ENCODE measurements at regions not wholly inside any gene's neighbourhood (a gene's known extent, or its start where the extent isn't known, plus 50 kb on each side); places are given as distances from the start of the nearest gene placed in this dataset.

DNA sequence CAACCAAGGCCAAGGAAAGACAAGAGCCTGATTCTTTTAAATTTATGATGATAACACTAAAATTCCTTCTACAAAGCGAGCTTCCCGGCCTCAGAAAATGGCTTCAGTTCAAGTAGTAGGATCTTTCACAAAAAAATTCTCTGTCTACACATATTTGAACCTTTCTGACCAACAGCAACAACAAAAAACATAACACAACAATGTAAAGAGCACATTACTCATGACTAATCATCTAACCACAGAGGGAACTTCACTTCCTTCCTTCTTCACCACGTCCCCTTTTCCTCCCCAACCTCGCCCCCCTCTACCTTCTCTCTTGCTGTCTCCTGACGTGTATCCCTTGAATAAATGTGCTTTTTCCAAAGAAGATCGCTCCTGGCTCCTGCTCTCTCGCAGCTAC, 228.2 kb downstream of the MYLK4 start:
- WGBS, 2 experiments (ENCODE audit: insufficient coverage in 2 of 2), result 75 to 91% methylated on average over 5 to 6 of the region's 7 CpGs

DNA sequence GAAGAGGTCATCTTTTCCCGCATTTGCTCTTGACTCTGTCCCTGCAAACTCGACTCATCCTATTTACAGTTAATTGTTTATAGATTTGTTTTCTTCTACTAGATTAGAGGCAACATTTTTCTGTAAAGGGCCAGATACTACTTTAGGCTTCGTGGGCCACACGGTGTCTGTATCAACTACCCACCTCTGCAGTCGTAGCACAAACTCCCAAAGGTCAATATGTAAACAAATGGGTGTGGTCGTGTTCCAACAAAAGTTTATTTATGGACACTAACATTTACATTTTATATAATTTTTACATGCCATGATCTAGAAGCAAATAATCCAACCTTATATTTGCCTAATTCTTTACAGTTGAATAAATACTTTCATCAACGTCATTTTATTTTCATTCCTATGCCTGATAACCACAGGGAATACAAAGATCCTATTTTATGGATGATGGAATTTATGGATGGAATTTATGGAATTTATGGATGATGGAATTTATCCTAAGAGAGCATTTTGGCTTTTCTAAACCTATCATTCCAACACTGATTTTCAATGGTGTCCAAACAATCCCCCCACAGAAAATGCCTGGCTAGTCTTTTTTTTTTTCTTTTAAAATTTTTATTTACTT, 232.8 kb downstream of the MYLK4 start:
- 100% methylated on average over 3 of the region's 7 CpGs; no CpG with 5 or more reads in 1 of the 2 experiments for WGBS, 2 experiments (ENCODE audit: insufficient coverage in 2 of 2)
- peaks cover 8% of the 10 kb centered on the region for H3K4me1 ChIP-seq (ENCODE audit: control insufficient read depth, insufficient read depth, low read length, poor library complexity, severe bottlenecking)
- no peak overlapping the region for H3K27ac ChIP-seq (ENCODE audit: low read depth, low read length, severe bottlenecking)
- peaks cover 25% of the 10 kb centered on the region for H3K9me3 ChIP-seq (ENCODE audit: control insufficient read depth, low read length)
- no peaks in the 10 kb centered on the region for H3K36me3 ChIP-seq (ENCODE audit: control insufficient read depth, insufficient read depth, low read length)
- no peak overlapping the region for H3K4me3 ChIP-seq (ENCODE audit: extremely low read depth, insufficient read depth, low read length, poor library complexity, severe bottlenecking)

More for the DNA sequence above, 228.2 kb downstream of the MYLK4 start:
- Histone ChIP-seq H3K27ac (ENCODE audit: low read depth, low read length, severe bottlenecking) (peak overlapping the region; percentile 23), H3K9me3 (ENCODE audit: control insufficient read depth, low read length) (peaks cover 29% of the 10 kb centered on the region), H3K4me3 (ENCODE audit: extremely low read depth, insufficient read depth, low read length, poor library complexity, severe bottlenecking) (no peak overlapping the region), H3K4me1 (ENCODE audit: control insufficient read depth, insufficient read depth, low read length, poor library complexity, severe bottlenecking) (no peaks in the 10 kb centered on the region), H3K36me3 (ENCODE audit: control insufficient read depth, insufficient read depth, low read length) (no peaks in the 10 kb centered on the region)

DNA sequence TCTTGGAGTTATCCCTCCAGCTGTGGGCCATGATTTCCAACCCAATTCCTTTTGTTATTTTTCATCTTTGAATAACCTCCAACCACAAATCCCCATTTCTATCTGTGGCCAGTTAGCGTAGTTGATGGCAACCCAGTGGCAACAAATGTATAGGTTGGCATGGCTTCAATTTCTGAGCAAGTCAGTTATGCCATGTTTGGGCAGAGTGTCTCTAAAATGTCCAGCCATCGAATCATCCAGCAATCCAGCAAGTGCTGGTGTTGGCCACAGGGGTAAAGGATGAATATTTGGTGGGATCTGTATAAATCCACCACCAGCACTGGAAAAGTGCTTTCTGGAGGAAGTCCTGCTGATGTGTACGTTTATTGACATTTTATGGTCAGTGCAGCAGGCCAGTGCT, 233.3 kb downstream of the MYLK4 start:
- WGBS, 2 experiments (ENCODE audit: insufficient coverage in 2 of 2), result 90 to 100% methylated on average over 3 of the region's 3 CpGs
- peaks cover 25% of the 10 kb centered on the region for H3K9me3 ChIP-seq (ENCODE audit: control insufficient read depth, low read length)
- no peaks in the 10 kb centered on the region for H3K36me3 ChIP-seq (ENCODE audit: control insufficient read depth, insufficient read depth, low read length)
- no peak overlapping the region for H3K4me3 ChIP-seq (ENCODE audit: extremely low read depth, insufficient read depth, low read length, poor library complexity, severe bottlenecking)
- no peak overlapping the region for H3K27ac ChIP-seq (ENCODE audit: low read depth, low read length, severe bottlenecking)
- H3K4me1 ChIP-seq (ENCODE audit: control insufficient read depth, insufficient read depth, low read length, poor library complexity, severe bottlenecking), result peaks cover 8% of the 10 kb centered on the region

- WGBS, 2 experiments (ENCODE audit: insufficient coverage in 2 of 2), result 89 to 93% methylated on average over 3 to 4 of the region's 6 CpGs
Observed at GRCh38 chr6:2516059-2516458, 234.7 kb downstream of the MYLK4 start.

DNA sequence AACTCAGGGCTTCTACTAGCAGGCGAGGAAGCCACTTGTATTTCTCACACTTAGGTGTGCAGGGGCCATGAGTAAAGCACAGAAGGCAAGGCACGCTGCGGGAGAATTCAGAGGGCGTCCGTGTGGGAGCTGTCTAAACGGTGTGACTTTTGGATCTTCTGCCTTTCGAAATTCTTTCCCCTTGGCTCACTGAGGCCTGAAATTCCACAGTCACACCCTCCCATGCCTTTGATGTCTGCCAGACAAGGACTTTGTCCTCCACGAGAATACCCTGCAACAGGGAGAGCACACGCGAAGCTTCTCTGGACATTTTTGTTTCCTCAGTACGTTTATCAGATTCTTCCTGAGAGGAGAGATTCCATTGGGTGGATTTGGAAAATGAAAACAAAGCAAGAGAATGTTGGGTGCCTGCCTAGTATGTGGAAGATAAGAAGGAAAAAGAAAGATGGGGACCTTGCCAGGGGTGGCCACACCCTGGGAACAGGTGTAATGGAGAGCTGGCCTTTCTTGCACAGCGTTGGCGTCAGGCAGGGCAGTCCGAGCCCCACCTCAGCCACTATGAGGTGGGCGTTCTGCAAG, 235.7 kb downstream of the MYLK4 start:
- H3K9me3 ChIP-seq (ENCODE audit: control insufficient read depth, low read length), result peaks cover 16% of the 10 kb centered on the region
- peaks cover 8% of the 10 kb centered on the region for H3K4me1 ChIP-seq (ENCODE audit: control insufficient read depth, insufficient read depth, low read length, poor library complexity, severe bottlenecking)
- no peak overlapping the region for H3K4me3 ChIP-seq (ENCODE audit: extremely low read depth, insufficient read depth, low read length, poor library complexity, severe bottlenecking)
- no peak overlapping the region for H3K27ac ChIP-seq (ENCODE audit: low read depth, low read length, severe bottlenecking)
- 81 to 85% methylated on average over 14 of the region's 15 CpGs for WGBS, 2 experiments (ENCODE audit: insufficient coverage in 2 of 2)
- H3K36me3 ChIP-seq (ENCODE audit: control insufficient read depth, insufficient read depth, low read length), result no peaks in the 10 kb centered on the region

More at GRCh38 chr6:2516059-2516458, 234.7 kb downstream of the MYLK4 start:
- Histone ChIP-seq H3K4me3 (ENCODE audit: extremely low read depth, insufficient read depth, low read length, poor library complexity, severe bottlenecking) (no peak overlapping the region), H3K36me3 (ENCODE audit: control insufficient read depth, insufficient read depth, low read length) (no peaks in the 10 kb centered on the region), H3K27ac (ENCODE audit: low read depth, low read length, severe bottlenecking) (no peak overlapping the region), H3K9me3 (ENCODE audit: control insufficient read depth, low read length) (peaks cover 25% of the 10 kb centered on the region), H3K4me1 (ENCODE audit: control insufficient read depth, insufficient read depth, low read length, poor library complexity, severe bottlenecking) (peaks cover 8% of the 10 kb centered on the region)

GRCh38 chr6:2512802-2513201, 237.9 kb downstream of the MYLK4 start:
- Histone ChIP-seq H3K36me3 (ENCODE audit: control insufficient read depth, insufficient read depth, low read length) (no peaks in the 10 kb centered on the region), H3K4me3 (ENCODE audit: extremely low read depth, insufficient read depth, low read length, poor library complexity, severe bottlenecking) (no peak overlapping the region), H3K27ac (ENCODE audit: low read depth, low read length, severe bottlenecking) (no peak overlapping the region), H3K4me1 (ENCODE audit: control insufficient read depth, insufficient read depth, low read length, poor library complexity, severe bottlenecking) (peaks cover 8% of the 10 kb centered on the region), H3K9me3 (ENCODE audit: control insufficient read depth, low read length) (peaks cover 3% of the 10 kb centered on the region)
- WGBS, 2 experiments (ENCODE audit: insufficient coverage in 2 of 2), result 100% methylated on average over 1 of the region's 5 CpGs; no CpG with 5 or more reads in 1 of the 2 experiments

DNA sequence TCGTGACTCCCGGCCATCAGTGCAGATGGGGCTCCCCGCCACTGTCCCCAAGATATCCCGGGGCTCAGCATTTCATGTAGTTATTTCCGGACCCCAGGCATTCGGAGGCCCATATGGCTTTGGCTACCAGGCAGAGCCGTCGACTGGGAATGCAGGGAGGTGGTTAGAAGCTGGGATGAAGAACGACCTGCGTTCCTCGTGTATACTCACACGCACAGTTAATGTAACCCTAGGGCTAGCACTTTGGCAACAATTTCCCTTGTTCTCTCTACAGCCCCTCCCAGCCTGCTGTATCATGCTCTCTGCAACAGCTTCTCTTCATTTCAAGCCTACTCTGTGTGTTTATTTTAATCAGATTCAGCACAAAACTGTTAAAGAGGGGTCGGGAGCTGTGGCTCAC, 240.4 kb downstream of the MYLK4 start:
- H3K9me3 ChIP-seq (ENCODE audit: control insufficient read depth, low read length), result peaks cover 3% of the 10 kb centered on the region
- peaks cover 3% of the 10 kb centered on the region for H3K4me1 ChIP-seq (ENCODE audit: control insufficient read depth, insufficient read depth, low read length, poor library complexity, severe bottlenecking)
- no peaks in the 10 kb centered on the region for H3K36me3 ChIP-seq (ENCODE audit: control insufficient read depth, insufficient read depth, low read length)
- 88 to 93% methylated on average over 8 to 12 of the region's 13 CpGs for WGBS, 2 experiments (ENCODE audit: insufficient coverage in 2 of 2)
- H3K4me3 ChIP-seq (ENCODE audit: extremely low read depth, insufficient read depth, low read length, poor library complexity, severe bottlenecking), result no peak overlapping the region
- H3K27ac ChIP-seq (ENCODE audit: low read depth, low read length, severe bottlenecking), result no peak overlapping the region

DNA sequence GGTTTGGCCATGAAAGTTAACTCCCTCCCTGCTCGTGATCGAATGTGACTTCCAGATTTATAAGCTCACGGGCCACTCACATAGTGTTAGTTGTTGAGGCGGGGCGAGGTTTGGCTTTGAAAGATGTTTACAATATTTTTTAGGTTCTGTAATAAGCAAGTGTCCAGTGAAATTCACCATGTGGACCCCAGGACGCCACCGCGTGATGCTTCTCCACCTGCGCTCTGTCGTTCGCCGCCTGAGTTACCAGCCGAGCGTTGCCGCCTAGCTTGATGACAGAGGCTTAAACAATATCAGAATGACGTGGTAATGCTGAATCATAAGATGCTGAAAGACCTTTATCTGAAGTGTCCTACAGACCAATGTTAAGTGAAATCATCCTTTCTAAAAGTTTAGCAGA, 241.0 kb downstream of the MYLK4 start:
- Histone ChIP-seq H3K36me3 (ENCODE audit: control insufficient read depth, insufficient read depth, low read length) (no peaks in the 10 kb centered on the region), H3K4me1 (ENCODE audit: control insufficient read depth, insufficient read depth, low read length, poor library complexity, severe bottlenecking) (no peaks in the 10 kb centered on the region), H3K27ac (ENCODE audit: low read depth, low read length, severe bottlenecking) (no peak overlapping the region), H3K9me3 (ENCODE audit: control insufficient read depth, low read length) (peaks cover 3% of the 10 kb centered on the region), H3K4me3 (ENCODE audit: extremely low read depth, insufficient read depth, low read length, poor library complexity, severe bottlenecking) (no peak overlapping the region)
- 94 to 96% methylated on average over 14 to 16 of the region's 16 CpGs for WGBS, 2 experiments (ENCODE audit: insufficient coverage in 2 of 2)

DNA sequence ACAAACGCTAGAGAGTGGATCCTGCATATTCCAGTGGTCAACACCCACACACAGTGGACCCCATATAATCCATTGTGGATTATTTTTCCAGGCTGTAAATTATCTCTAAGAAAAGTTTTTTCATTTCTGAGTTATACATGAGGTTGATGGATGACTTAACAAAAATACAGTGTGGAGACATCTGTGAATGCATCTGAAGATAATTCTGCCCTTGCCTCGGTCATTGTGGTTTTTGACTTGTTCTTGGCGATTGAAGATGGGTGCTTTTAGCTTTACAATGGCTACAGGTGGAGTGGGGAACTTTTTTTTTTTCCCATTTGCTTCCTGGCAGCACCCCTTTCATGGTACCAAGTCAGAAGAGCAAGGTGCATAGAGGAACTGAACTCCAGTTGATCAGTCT, 242.7 kb downstream of the MYLK4 start:
- H3K4me3 ChIP-seq (ENCODE audit: extremely low read depth, insufficient read depth, low read length, poor library complexity, severe bottlenecking), result no peak overlapping the region
- H3K9me3 ChIP-seq (ENCODE audit: control insufficient read depth, low read length), result no peaks in the 10 kb centered on the region
- H3K36me3 ChIP-seq (ENCODE audit: control insufficient read depth, insufficient read depth, low read length), result no peaks in the 10 kb centered on the region
- H3K4me1 ChIP-seq (ENCODE audit: control insufficient read depth, insufficient read depth, low read length, poor library complexity, severe bottlenecking), result no peaks in the 10 kb centered on the region
- WGBS, 2 experiments (ENCODE audit: insufficient coverage in 2 of 2), result 80 to 100% methylated on average over 2 of the region's 3 CpGs
- H3K27ac ChIP-seq (ENCODE audit: low read depth, low read length, severe bottlenecking), result no peak overlapping the region

DNA sequence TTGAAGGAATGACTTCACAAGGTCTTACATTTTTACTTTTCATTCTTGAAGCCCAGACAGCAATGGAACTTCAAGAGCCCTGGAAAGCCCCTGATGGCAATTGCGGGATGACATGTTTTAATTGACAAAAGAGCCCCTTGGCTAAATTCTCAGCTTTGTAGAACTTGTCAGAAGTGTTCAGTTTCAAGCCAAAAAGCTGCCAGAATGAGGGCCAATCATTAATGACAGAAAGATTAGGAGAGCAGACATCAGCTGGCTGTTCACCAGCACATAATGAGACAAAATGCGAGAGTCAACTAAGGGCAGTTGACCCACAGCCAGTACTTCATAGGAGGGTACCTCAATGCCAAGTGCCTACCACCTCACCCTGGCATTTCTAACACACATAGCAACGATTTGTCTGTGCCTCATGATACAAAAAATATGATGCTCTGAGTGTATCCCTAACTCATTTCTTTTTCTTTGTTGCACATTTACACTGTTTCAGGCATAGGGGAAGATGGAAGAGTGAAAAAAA, 243.1 kb downstream of the MYLK4 start:
- Histone ChIP-seq H3K27ac (ENCODE audit: low read depth, low read length, severe bottlenecking) (no peak overlapping the region), H3K9me3 (ENCODE audit: control insufficient read depth, low read length) (no peaks in the 10 kb centered on the region), H3K4me1 (ENCODE audit: control insufficient read depth, insufficient read depth, low read length, poor library complexity, severe bottlenecking) (no peaks in the 10 kb centered on the region), H3K4me3 (ENCODE audit: extremely low read depth, insufficient read depth, low read length, poor library complexity, severe bottlenecking) (no peak overlapping the region), H3K36me3 (ENCODE audit: control insufficient read depth, insufficient read depth, low read length) (no peaks in the 10 kb centered on the region)
- 90 to 100% methylated on average over 2 of the region's 3 CpGs for WGBS, 2 experiments (ENCODE audit: insufficient coverage in 2 of 2)

DNA sequence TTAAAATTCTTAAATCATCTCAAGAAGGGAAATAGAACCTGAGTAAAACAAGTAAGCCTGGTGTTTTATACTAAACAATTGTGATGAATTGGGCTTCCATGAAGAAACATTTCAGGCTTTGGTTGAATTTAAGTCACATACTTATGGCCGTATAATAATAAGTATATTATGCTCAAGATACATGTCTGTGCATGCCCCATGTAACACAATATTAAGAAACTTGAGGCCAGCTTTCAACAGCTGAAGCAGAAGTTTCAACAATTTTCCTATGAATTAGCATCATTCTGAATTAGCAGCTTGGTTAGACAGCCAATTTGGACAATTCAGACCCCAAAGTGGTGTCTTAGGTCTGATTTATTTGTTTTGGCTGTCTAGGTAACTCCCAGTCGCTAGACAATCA, 243.7 kb downstream of the MYLK4 start:
- H3K4me1 ChIP-seq (ENCODE audit: control insufficient read depth, insufficient read depth, low read length, poor library complexity, severe bottlenecking), result no peaks in the 10 kb centered on the region
- no peaks in the 10 kb centered on the region for H3K36me3 ChIP-seq (ENCODE audit: control insufficient read depth, insufficient read depth, low read length)
- no peak overlapping the region for H3K4me3 ChIP-seq (ENCODE audit: extremely low read depth, insufficient read depth, low read length, poor library complexity, severe bottlenecking)
- no peak overlapping the region for H3K27ac ChIP-seq (ENCODE audit: low read depth, low read length, severe bottlenecking)
- no peaks in the 10 kb centered on the region for H3K9me3 ChIP-seq (ENCODE audit: control insufficient read depth, low read length)
- WGBS, 2 experiments (ENCODE audit: insufficient coverage in 2 of 2), result 100% methylated on average over 1 of the region's 2 CpGs
